ENCODE measurements at regions not wholly inside any gene's neighbourhood (a gene's known extent, or its start where the extent isn't known, plus 50 kb on each side); places are given as distances from the start of the nearest gene placed in this dataset.

DNA sequence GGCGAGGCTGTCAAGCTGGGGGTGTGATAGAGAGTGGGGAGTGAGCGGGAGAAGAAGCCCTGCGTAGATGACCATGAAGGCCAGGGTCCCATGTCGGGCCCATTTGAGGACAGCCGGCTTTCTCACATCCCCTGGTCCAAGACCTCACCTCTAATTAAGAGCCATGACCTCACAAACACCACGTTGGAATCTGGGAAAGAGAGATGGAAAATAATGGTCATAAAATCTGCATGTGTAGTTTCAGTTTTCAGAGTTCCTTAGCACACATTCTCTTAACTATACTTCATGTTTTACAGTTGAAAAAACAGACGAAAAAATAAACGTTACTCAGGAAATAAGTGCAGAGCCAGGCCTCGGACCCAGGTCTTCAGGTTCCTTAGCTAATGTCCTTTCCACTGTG is 244.8 kb upstream of the SIX2 start:
- TF ChIP-seq, protein P1, sequence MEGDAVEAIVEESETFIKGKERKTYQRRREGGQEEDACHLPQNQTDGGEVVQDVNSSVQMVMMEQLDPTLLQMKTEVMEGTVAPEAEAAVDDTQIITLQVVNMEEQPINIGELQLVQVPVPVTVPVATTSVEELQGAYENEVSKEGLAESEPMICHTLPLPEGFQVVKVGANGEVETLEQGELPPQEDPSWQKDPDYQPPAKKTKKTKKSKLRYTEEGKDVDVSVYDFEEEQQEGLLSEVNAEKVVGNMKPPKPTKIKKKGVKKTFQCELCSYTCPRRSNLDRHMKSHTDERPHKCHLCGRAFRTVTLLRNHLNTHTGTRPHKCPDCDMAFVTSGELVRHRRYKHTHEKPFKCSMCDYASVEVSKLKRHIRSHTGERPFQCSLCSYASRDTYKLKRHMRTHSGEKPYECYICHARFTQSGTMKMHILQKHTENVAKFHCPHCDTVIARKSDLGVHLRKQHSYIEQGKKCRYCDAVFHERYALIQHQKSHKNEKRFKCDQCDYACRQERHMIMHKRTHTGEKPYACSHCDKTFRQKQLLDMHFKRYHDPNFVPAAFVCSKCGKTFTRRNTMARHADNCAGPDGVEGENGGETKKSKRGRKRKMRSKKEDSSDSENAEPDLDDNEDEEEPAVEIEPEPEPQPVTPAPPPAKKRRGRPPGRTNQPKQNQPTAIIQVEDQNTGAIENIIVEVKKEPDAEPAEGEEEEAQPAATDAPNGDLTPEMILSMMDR (IDR thresholded peaks at IDR 0.05; ENCODE audit: low read depth, low read length), result no peak
- H3K4me3 ChIP-seq (ENCODE audit: low read depth, low read length), result no peak overlapping the region

DNA sequence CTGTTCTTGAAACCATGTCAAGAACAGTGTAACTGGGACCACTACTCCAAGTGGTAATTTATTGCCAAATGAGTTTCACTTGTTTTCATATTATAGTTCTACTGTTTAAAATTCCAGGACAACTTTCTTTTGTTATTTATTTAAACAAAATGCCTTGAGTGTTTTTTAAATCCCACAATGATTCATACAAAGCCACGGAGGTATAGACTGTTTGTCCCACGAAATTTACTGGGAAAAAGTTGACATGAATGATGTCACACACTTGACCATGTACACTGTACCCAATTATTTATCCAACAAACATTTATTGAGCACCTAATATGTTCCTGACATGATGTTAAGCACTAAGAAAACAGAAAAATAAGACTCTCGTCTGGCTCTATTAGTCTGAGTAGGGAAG is 243.9 kb upstream of the SIX2 start:
- no peak overlapping the region for H3K4me3 ChIP-seq (ENCODE audit: low read depth, low read length)
- TF ChIP-seq, protein P1 (IDR thresholded peaks at IDR 0.05; ENCODE audit: low read depth, low read length), result no peak

DNA sequence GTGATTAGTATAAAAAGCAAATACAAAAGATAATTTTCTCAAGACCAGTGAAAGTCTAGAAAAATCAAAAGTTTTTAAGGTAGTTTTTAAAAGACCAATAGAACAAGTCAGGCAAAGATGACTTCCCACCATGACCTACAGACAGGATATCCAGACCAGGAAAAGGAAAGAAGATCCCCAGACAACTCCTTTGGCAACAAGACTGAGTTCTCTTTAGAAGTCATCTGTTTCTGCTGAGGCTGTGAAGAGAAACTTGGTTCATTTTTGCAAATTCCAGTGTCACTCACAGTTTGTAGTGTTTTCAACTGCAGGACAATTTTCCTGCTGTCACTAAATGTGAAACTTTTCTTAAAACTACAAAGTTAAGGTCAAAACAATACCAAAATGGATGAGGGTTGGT is 240.9 kb upstream of the SIX2 start:
- TF ChIP-seq, protein P1 (IDR thresholded peaks at IDR 0.05; ENCODE audit: low read depth, low read length), result no peak
- no peak overlapping the region for H3K4me3 ChIP-seq (ENCODE audit: low read depth, low read length)

DNA sequence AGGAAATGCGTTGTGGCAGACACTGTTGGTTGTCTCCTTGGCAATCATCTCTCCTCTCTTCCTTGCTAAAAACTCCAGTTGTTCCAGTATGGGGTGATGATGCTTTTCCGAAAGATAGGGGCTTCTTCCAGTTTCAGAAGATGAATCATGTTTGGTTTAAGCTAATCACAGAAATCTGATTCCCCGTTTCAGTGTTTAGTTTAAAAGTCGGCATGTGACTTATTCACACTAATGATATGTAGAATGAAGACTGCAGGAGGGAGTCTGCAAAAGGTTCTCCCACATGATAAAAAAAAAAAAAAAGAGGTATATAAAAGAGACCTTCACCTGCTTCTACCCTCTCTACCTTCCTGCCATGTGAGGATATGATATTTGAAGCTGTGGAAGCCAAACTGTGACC is 239.0 kb upstream of the SIX2 start:
- TF ChIP-seq, protein P1 (IDR thresholded peaks at IDR 0.05; ENCODE audit: low read depth, low read length), result no peak
- no peak overlapping the region for H3K4me3 ChIP-seq (ENCODE audit: low read depth, low read length)

DNA sequence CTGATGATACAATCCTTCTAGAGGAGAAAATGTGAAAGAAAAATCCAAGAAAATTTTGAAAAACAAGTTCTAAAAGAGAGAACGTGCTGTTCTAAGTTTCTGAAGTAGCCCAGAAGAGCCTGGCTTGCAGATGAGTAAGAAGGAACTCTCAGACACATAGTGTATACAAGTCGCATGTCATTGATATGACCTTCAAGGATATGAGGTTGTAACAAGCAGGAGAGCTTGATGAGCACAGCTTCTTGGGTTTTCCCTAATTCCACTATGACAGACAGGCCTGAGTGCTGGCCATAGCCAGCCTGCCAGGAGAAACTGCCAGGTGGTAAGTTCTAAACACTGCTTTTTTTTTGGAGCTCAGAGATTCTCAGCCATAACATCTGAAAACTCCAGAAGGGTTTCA is 235.7 kb upstream of the SIX2 start:
- H3K4me3 ChIP-seq (ENCODE audit: low read depth, low read length), result no peak overlapping the region
- TF ChIP-seq, protein P1 (IDR thresholded peaks at IDR 0.05; ENCODE audit: low read depth, low read length), result no peak

DNA sequence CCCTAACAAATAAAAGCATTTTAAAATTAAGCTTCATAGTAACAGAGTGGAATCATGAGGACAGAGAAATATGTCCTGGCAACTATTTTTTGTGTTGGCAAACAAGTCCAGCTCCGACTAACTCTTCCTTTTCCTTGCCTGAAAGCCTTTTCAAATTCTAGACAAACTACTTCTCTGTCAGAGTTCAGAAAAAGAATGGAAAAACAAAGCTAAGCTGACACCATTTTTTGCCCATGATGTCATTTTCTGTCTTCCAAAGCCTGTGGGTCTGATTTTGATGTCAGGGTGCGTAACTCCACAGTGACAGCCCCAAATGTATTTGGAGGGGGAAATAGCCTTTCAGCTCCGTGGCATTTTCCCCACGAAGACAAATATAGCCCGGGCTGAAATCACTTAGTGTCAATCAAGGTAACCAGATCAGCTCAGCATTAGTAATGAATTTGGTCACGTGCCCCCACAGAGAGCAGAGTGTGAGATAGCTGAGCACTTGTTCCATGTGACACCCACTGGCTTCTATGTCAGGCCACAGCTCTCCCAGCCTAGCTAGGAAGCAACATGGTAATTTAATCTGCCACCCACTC is 233.0 kb upstream of the SIX2 start:
- TF ChIP-seq, protein P1 (IDR thresholded peaks at IDR 0.05; ENCODE audit: low read depth, low read length), result no peak
- H3K4me3 ChIP-seq (ENCODE audit: low read depth, low read length), result no peak overlapping the region

DNA sequence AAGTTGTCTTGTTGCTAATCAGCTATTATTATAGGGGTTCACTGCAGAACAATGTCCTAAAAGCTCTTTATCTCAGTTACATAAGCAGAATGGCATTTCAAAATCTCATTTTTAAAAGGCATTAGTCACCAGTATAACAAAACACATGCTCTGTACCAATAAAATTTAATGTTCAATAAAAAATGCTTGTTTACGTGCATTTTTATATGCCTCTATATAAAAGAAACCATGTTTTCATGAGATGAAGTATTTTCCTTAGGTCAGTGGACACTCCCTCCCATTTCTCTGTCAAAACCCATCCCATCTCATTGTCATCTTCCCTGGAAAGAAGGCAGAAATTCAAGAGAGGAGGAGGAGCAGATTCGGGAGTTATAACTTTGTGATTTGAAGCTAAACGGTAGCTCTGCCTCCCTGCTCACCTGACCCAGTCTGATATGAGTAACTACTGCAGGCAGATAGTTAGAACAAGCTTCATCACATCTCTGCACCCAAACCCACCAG is 231.9 kb upstream of the SIX2 start:
- H3K4me3 ChIP-seq (ENCODE audit: low read depth, low read length), result no peak overlapping the region
- TF ChIP-seq, protein P1 (IDR thresholded peaks at IDR 0.05; ENCODE audit: low read depth, low read length), result no peak
